HAP-1 (cell line): ENCODE measurements at regions not wholly inside any gene's neighbourhood (a gene's known extent, or its start where the extent isn't known, plus 50 kb on each side); places are given as distances from the start of the nearest gene placed in this dataset.

Experiments
- DNase-seq, 2 experiments: peaks; one replicate each; pipeline ENCODE4 v3.0.0-alpha.2; 2016 to 2020; ENCODE audit warnings: low spot score in 2 of 2
- H3K27me3 ChIP-seq: fragments of 250-450 bp; sonication (Bioruptor Pico); 2 replicates; pipeline ENCODE4 v1.5.1; 2020; ENCODE audit warnings: low read depth, mild to moderate bottlenecking, moderate library complexity
- H3K36me3 ChIP-seq: fragments of 250-450 bp; sonication (Bioruptor Pico); replicated peaks from 2 replicates; pipeline ENCODE4 v1.5.1; 2020; ENCODE audit warnings: mild to moderate bottlenecking
- H3K4me1 ChIP-seq: fragments of 250-450 bp; sonication (Bioruptor Pico); 2 replicates; pipeline ENCODE4 v1.5.1; 2020; ENCODE audit warnings: mild to moderate bottlenecking
- H3K4me3 ChIP-seq: fragments of 250-450 bp; sonication (Bioruptor Pico); 2 replicates; pipeline ENCODE4 v1.5.1; 2020; ENCODE audit warnings: mild to moderate bottlenecking, moderate library complexity
- H3K9me3 ChIP-seq: fragments of 250-450 bp; sonication (Bioruptor Pico); 2 replicates; pipeline ENCODE4 v1.5.1; 2020; ENCODE audit warnings: mild to moderate bottlenecking, moderate library complexity
- in situ Hi-C: fragments of 300-500 bp; cut with MboI; formaldehyde crosslinking; loops from 3 replicates; pipeline ENCODE4 v1.14.3; 2020; ENCODE audit warnings: low sequenced_read_pairs, inconsistent platforms, mixed read lengths

- H3K27me3 ChIP-seq: no peaks in the 10 kb centered on the region
- no peaks in the 10 kb centered on the region for H3K4me1 ChIP-seq
- peaks cover 2% of the 10 kb centered on the region; the same call in 1 of the 2 replicates for H3K9me3 ChIP-seq
- in situ Hi-C loops: no loop called here
- no peak overlapping the region for H3K4me3 ChIP-seq
- no peak for DNase-seq
- no peaks in the 10 kb centered on the region for H3K36me3 ChIP-seq
Measured at GRCh38 chr16:6281274-6281673, 1051.4 kb upstream of the RBFOX1 start.

- Histone ChIP-seq H3K4me1 (no peaks in the 10 kb centered on the region), H3K27me3 (no peaks in the 10 kb centered on the region), H3K36me3 (no peaks in the 10 kb centered on the region), H3K4me3 (no peak overlapping the region), H3K9me3 (peaks cover 2% of the 10 kb centered on the region; the same call in 1 of the 2 replicates)
- in situ Hi-C loops: no loop called here
- no peak for DNase-seq
Measured at GRCh38 chr16:6280055-6280454, 1052.6 kb upstream of the RBFOX1 start.

GRCh38 chr16:6279286-6279685 lies 1053.4 kb upstream of the RBFOX1 start:
- no peak overlapping the region for H3K4me3 ChIP-seq
- DNase-seq: no peak
- in situ Hi-C loops: no loop called here
- no peaks in the 10 kb centered on the region for H3K27me3 ChIP-seq
- H3K9me3 ChIP-seq: peaks cover 2% of the 10 kb centered on the region; the same call in 1 of the 2 replicates
- H3K4me1 ChIP-seq: no peaks in the 10 kb centered on the region
- no peaks in the 10 kb centered on the region for H3K36me3 ChIP-seq

- H3K9me3 ChIP-seq: no peaks in the 10 kb centered on the region; the same call in 1 of the 2 replicates
- H3K36me3 ChIP-seq: no peaks in the 10 kb centered on the region
- H3K4me3 ChIP-seq: no peak overlapping the region
- in situ Hi-C loops: no loop called here
- DNase-seq: no peak
- H3K27me3 ChIP-seq: no peaks in the 10 kb centered on the region
- no peaks in the 10 kb centered on the region for H3K4me1 ChIP-seq
Measured at GRCh38 chr16:6274351-6274750, 1058.3 kb upstream of the RBFOX1 start.

- Histone ChIP-seq H3K9me3 (peaks cover 3% of the 10 kb centered on the region; the same call in 1 of the 2 replicates), H3K27me3 (no peaks in the 10 kb centered on the region), H3K36me3 (no peaks in the 10 kb centered on the region), H3K4me1 (no peaks in the 10 kb centered on the region), H3K4me3 (no peak overlapping the region)
- in situ Hi-C loops: no loop called here
- DNase-seq: no peak
Measured at GRCh38 chr16:6267682-6268081, 1065.0 kb upstream of the RBFOX1 start.

- in situ Hi-C loops: no loop called here
- DNase-seq: no peak
- H3K4me1 ChIP-seq: no peaks in the 10 kb centered on the region
Measured at GRCh38 chr16:6266703-6267102, 1065.9 kb upstream of the RBFOX1 start.

GRCh38 chr16:6265968-6266367 lies 1066.7 kb upstream of the RBFOX1 start:
- Histone ChIP-seq H3K36me3 (no peaks in the 10 kb centered on the region), H3K4me3 (no peak overlapping the region), H3K9me3 (peaks cover 6% of the 10 kb centered on the region), H3K27me3 (no peaks in the 10 kb centered on the region), H3K4me1 (no peaks in the 10 kb centered on the region)
- in situ Hi-C loops: no loop called here
- DNase-seq: no peak

More at GRCh38 chr16:6266703-6267102, 1065.9 kb upstream of the RBFOX1 start:
- no peaks in the 10 kb centered on the region for H3K27me3 ChIP-seq
- no peak overlapping the region for H3K4me3 ChIP-seq
- no peaks in the 10 kb centered on the region for H3K36me3 ChIP-seq
- peaks cover 3% of the 10 kb centered on the region; the same call in 1 of the 2 replicates for H3K9me3 ChIP-seq

- no peaks in the 10 kb centered on the region for H3K27me3 ChIP-seq
- in situ Hi-C loops: no loop called here
- H3K4me3 ChIP-seq: no peak overlapping the region
- no peaks in the 10 kb centered on the region for H3K36me3 ChIP-seq
- peaks cover 5% of the 10 kb centered on the region; the same call in 1 of the 2 replicates for H3K9me3 ChIP-seq
- no peak for DNase-seq
- H3K4me1 ChIP-seq: no peaks in the 10 kb centered on the region
Measured at GRCh38 chr16:6258056-6258455, 1074.6 kb upstream of the RBFOX1 start.

- Histone ChIP-seq H3K4me1 (no peaks in the 10 kb centered on the region), H3K27me3 (no peaks in the 10 kb centered on the region), H3K36me3 (no peaks in the 10 kb centered on the region), H3K9me3 (0 out of 2 replicates have a peak, but pooled peaks cover under 1% of the 10 kb centered on the region), H3K4me3 (no peak overlapping the region)
- no peak for DNase-seq
- in situ Hi-C loops: no loop called here
Measured at GRCh38 chr16:6252541-6252940, 1080.1 kb upstream of the RBFOX1 start.

GRCh38 chr16:6250511-6250910 lies 1082.1 kb upstream of the RBFOX1 start:
- H3K27me3 ChIP-seq: no peaks in the 10 kb centered on the region
- no peaks in the 10 kb centered on the region for H3K9me3 ChIP-seq
- in situ Hi-C loops: no loop called here
- H3K4me3 ChIP-seq: no peak overlapping the region
- no peak for DNase-seq
- H3K36me3 ChIP-seq: no peaks in the 10 kb centered on the region
- no peaks in the 10 kb centered on the region for H3K4me1 ChIP-seq

- DNase-seq: no peak
- Histone ChIP-seq H3K4me1 (no peaks in the 10 kb centered on the region), H3K4me3 (no peak overlapping the region), H3K27me3 (no peaks in the 10 kb centered on the region), H3K36me3 (no peaks in the 10 kb centered on the region), H3K9me3 (no peaks in the 10 kb centered on the region)
- in situ Hi-C loops: no loop called here
Measured at GRCh38 chr16:6249863-6250262, 1082.8 kb upstream of the RBFOX1 start.

- no peaks in the 10 kb centered on the region for H3K36me3 ChIP-seq
- in situ Hi-C loops: no loop called here
- no peak for DNase-seq
- no peaks in the 10 kb centered on the region for H3K9me3 ChIP-seq
- no peaks in the 10 kb centered on the region for H3K27me3 ChIP-seq
- H3K4me3 ChIP-seq: no peak overlapping the region
- no peaks in the 10 kb centered on the region for H3K4me1 ChIP-seq
Measured at GRCh38 chr16:6248199-6248598, 1084.4 kb upstream of the RBFOX1 start.

- in situ Hi-C loops: no loop called here
- H3K36me3 ChIP-seq: no peaks in the 10 kb centered on the region
- no peak overlapping the region for H3K4me3 ChIP-seq
- no peaks in the 10 kb centered on the region for H3K4me1 ChIP-seq
- DNase-seq: no peak
- no peaks in the 10 kb centered on the region for H3K9me3 ChIP-seq
- no peaks in the 10 kb centered on the region for H3K27me3 ChIP-seq
Measured at GRCh38 chr16:6247775-6248174, 1084.9 kb upstream of the RBFOX1 start.

- Histone ChIP-seq H3K4me3 (no peak overlapping the region), H3K9me3 (no peaks in the 10 kb centered on the region), H3K36me3 (no peaks in the 10 kb centered on the region), H3K27me3 (no peaks in the 10 kb centered on the region), H3K4me1 (no peaks in the 10 kb centered on the region)
- in situ Hi-C loops: no loop called here
- no peak for DNase-seq
Measured at GRCh38 chr16:6247150-6247549, 1085.5 kb upstream of the RBFOX1 start.

GRCh38 chr16:6246266-6246665 lies 1086.4 kb upstream of the RBFOX1 start:
- no peak overlapping the region for H3K4me3 ChIP-seq
- H3K27me3 ChIP-seq: no peaks in the 10 kb centered on the region
- no peaks in the 10 kb centered on the region for H3K36me3 ChIP-seq
- DNase-seq: no peak
- in situ Hi-C loops: no loop called here
- no peaks in the 10 kb centered on the region for H3K4me1 ChIP-seq
- no peaks in the 10 kb centered on the region for H3K9me3 ChIP-seq
